Neural cell (in vitro differentiated cells): ENCODE measurements at regions not wholly inside any gene's neighbourhood (a gene's known extent, or its start where the extent isn't known, plus 50 kb on each side); places are given as distances from the start of the nearest gene placed in this dataset.
"Not testable (repeated sequence)": the region's sequence is repeated elsewhere in the genome, so short reads cannot be mapped to it uniquely, and the experiment has no call there.

ENCODE experiments used
- CTCF ChIP-seq: fragments of 450-650 bp; IDR thresholded peaks from 2 replicates; pipeline ENCODE4 v1.5.1; 2014; ENCODE audit warnings: antibody characterized with exemption, mild to moderate bottlenecking, moderate library complexity; ENCODE audit not compliant: poor library complexity, severe bottlenecking
- EP300 ChIP-seq: fragments of 450-650 bp; conservative IDR thresholded peaks from 2 replicates; pipeline ENCODE4 v1.6.1; 2014; ENCODE audit warnings: antibody characterized with exemption, mild to moderate bottlenecking, moderate library complexity; ENCODE audit not compliant: poor library complexity, severe bottlenecking
- EZH2 ChIP-seq: fragments of 200-600, 300-800 bp; shearing (Covaris generic), sonication (generic); IDR thresholded peaks from 2 replicates; pipeline ENCODE4 v1.6.1; 2014; ENCODE audit warnings: antibody characterized with exemption, low read length, borderline replicate concordance, mild to moderate bottlenecking; ENCODE audit not compliant: insufficient read depth, poor library complexity, severe bottlenecking
- MXI1 ChIP-seq: fragments of 450-650 bp; conservative IDR thresholded peaks from 2 replicates; pipeline ENCODE4 v1.6.1; 2014; ENCODE audit warnings: antibody characterized with exemption, mild to moderate bottlenecking; ENCODE audit not compliant: poor library complexity, severe bottlenecking
- POLR2AphosphoS5 ChIP-seq: IDR thresholded peaks from 2 replicates; pipeline ENCODE4 v1.6.1; 2012
- REST ChIP-seq: IDR thresholded peaks from 2 replicates; pipeline ENCODE4 v1.6.1; 2012; ENCODE audit warnings: borderline replicate concordance

- not testable (repeated sequence) for TF ChIP-seq CTCF, EZH2, EP300, POLR2AphosphoS5, REST, MXI1
Observed at GRCh38 chr2:146539739-146540138, 1305.1 kb upstream of the ACVR2A start.
